ENCODE measurements at regions not wholly inside any gene's neighbourhood (a gene's known extent, or its start where the extent isn't known, plus 50 kb on each side); places are given as distances from the start of the nearest gene placed in this dataset.
A peak's percentile ranks its signal among the peaks of the same experiment; 100 is the strongest.

DNA sequence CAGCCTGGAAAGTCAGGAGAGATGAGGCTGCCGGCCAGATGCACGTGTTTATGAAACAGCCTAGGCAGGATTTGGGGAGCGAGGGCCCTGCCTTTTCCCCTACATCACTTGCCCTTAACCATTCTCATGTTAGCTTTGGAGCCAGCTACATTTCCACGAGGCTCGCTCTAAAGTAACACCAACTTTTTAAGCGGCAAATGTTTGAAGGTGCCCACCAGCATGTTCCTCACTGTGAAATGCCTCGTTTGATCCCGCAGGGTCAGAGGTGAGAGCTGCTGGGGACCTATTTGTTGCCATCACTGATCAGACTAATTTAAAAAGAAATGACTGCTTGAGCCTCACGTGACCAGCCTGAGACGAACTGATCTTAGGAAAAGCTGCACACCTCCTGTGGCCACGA, 51.6 kb upstream of the DACT2 start:
- no peak for FAIRE-seq
- no peaks in the 10 kb centered on the region for H3K27me3 ChIP-seq (replicated peaks in 1 of 4; ENCODE audit: control insufficient read depth in 3 of 4, extremely low read depth in 1 of 4, insufficient read depth in 3 of 4, low read length in 3 of 4)
- no peak overlapping the region for H3K23ac ChIP-seq (ENCODE audit: insufficient read length)
- no peaks in the 10 kb centered on the region for H3K23me2 ChIP-seq (ENCODE audit: low read depth, low read length)
- no peaks in the 10 kb centered on the region for H3K79me2 ChIP-seq (ENCODE audit: control insufficient read depth in 1 of 2, insufficient read depth in 2 of 2, low read length in 2 of 2)
- no peak overlapping the region for H4K91ac ChIP-seq (replicated peaks; ENCODE audit: insufficient read length, low read length)
- no peaks in the 10 kb centered on the region for H4K20me1 ChIP-seq (replicated peaks in 1 of 2; ENCODE audit: control insufficient read depth in 1 of 2, insufficient read depth in 2 of 2, low read length in 2 of 2)
- H3K4me3 ChIP-seq (ENCODE audit: extremely low read depth in 1 of 4, insufficient read depth in 2 of 4, low read depth in 3 of 4, low read length in 4 of 4), result no peak overlapping the region
- H2AK5ac ChIP-seq (ENCODE audit: low read depth, low read length), result no peak overlapping the region
- no peaks in the 10 kb centered on the region; a peak in 3 of 7 replicates for H3K4me1 ChIP-seq (replicated peaks in 1 of 4; ENCODE audit: control insufficient read depth in 3 of 4, insufficient read depth in 4 of 4, low read length in 3 of 4)
- H2BK15ac ChIP-seq (ENCODE audit: low read length), result no peak overlapping the region
- H3K9me3 ChIP-seq (ENCODE audit: insufficient read depth in 2 of 2, low read depth in 1 of 2, low read length in 1 of 2), result no peaks in the 10 kb centered on the region
- WGBS, 2 experiments (ENCODE audit: extremely low coverage in 1 of 2, insufficient coverage in 1 of 2, insufficient read length in 1 of 2, insufficient replicate concordance in 2 of 2, low coverage in 1 of 2, low lambda C conversion rate in 2 of 2, missing lambda C conversion rate in 1 of 2), result 95% methylated on average over 11 of the region's 11 CpGs; no CpG with 5 or more reads in 1 of the 2 experiments
- no peak overlapping the region for H3K9ac ChIP-seq (replicated peaks in 1 of 4; ENCODE audit: extremely low read depth in 1 of 4, low read depth in 3 of 4, low read length in 3 of 4)
- H3K4me2 ChIP-seq (ENCODE audit: insufficient read depth in 1 of 2, low read depth in 2 of 2, low read length in 2 of 2), result no peak overlapping the region
- H2BK120ac ChIP-seq (replicated peaks; ENCODE audit: low read depth, low read length), result no peak overlapping the region
- no peak overlapping the region for H3K27ac ChIP-seq (ENCODE audit: low read depth, low read length)
- TF ChIP-seq RAD21 (IDR thresholded peaks at IDR 0.05 in 1 of 2, conservative IDR thresholded peaks at IDR 0.05 in 1 of 2; ENCODE audit: low read depth in 2 of 2, low read length in 2 of 2), result no peak
- TF ChIP-seq E2F6 (IDR thresholded peaks at IDR 0.05), result peak; percentile 70; the same call in 1 of the 2 replicates
- no peak for TF ChIP-seq EZH2 (IDR thresholded peaks at IDR 0.05; ENCODE audit: low read depth, low read length, severe bottlenecking)
- no peak overlapping the region for H2BK12ac ChIP-seq (ENCODE audit: low read depth, low read length)
- H3K79me1 ChIP-seq (ENCODE audit: low read depth, low read length), result no peaks in the 10 kb centered on the region
- H4K8ac ChIP-seq (ENCODE audit: extremely low read depth, insufficient read depth, low read length), result no peak overlapping the region
- no peak overlapping the region for H4K5ac ChIP-seq (ENCODE audit: insufficient read length, low read depth, low read length)
- no peak overlapping the region for H2BK5ac ChIP-seq (ENCODE audit: low read depth, low read length)
- no peak overlapping the region for H3K18ac ChIP-seq (ENCODE audit: extremely low read depth, low read length)
- CTCF ChIA-PET (ENCODE audit: partially characterized antibody), result interaction anchor here (0.7 to 3.9 kb wide), 20 partner anchors 12 to 521 kb away, joined by 3 to 20 read pairs (median 4); no protein-coding TSS in a partner anchor
- H2AFZ ChIP-seq (ENCODE audit: low read length), result no peak overlapping the region
- H3K4ac ChIP-seq (replicated peaks; ENCODE audit: insufficient read length, low read depth, low read length), result no peak overlapping the region
- H3K56ac ChIP-seq (replicated peaks; ENCODE audit: insufficient read length, low read depth, low read length), result no peak overlapping the region
- no peak for DNase-seq (ENCODE audit: low read depth in 1 of 2, low spot score in 2 of 2)
- H3K36me3 ChIP-seq (ENCODE audit: control insufficient read depth in 2 of 4, insufficient read depth in 4 of 4, low read length in 3 of 4), result no peaks in the 10 kb centered on the region
- POLR2A ChIA-PET (ENCODE audit: partially characterized antibody), result no interaction called here
- H3K14ac ChIP-seq (ENCODE audit: insufficient read length), result no peak overlapping the region
- H2BK20ac ChIP-seq (ENCODE audit: low read length), result no peak overlapping the region
